ENCODE measurements at regions not wholly inside any gene's neighbourhood (a gene's known extent, or its start where the extent isn't known, plus 50 kb on each side); places are given as distances from the start of the nearest gene placed in this dataset.

DNA sequence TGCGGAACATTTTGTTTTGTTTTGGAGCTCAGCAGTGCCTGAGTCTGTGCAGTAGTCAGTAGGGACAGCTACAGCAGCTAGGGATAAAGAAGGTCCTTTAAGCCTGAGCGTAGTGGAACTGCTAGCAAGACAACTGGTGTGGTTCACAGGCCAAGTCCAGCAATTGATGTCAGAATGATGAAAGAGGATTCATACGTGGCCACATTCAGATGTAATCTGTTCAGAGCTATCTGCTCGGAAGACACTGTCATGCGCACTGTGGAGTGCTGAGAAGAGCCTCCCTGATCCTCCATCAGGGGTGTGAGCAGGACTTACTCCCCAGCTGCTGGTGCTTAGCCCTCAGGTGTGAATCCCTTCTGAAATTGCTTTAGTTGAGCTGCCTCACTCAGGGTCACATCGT is 79.6 kb upstream of the ANKRD1 start:
- TF ChIP-seq, protein P1, sequence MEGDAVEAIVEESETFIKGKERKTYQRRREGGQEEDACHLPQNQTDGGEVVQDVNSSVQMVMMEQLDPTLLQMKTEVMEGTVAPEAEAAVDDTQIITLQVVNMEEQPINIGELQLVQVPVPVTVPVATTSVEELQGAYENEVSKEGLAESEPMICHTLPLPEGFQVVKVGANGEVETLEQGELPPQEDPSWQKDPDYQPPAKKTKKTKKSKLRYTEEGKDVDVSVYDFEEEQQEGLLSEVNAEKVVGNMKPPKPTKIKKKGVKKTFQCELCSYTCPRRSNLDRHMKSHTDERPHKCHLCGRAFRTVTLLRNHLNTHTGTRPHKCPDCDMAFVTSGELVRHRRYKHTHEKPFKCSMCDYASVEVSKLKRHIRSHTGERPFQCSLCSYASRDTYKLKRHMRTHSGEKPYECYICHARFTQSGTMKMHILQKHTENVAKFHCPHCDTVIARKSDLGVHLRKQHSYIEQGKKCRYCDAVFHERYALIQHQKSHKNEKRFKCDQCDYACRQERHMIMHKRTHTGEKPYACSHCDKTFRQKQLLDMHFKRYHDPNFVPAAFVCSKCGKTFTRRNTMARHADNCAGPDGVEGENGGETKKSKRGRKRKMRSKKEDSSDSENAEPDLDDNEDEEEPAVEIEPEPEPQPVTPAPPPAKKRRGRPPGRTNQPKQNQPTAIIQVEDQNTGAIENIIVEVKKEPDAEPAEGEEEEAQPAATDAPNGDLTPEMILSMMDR (conservative IDR thresholded peaks at IDR 0.05; ENCODE audit: low read depth, low read length): no peak
- TF ChIP-seq EZH2 (IDR thresholded peaks at IDR 0.05; ENCODE audit: borderline replicate concordance, low read depth, low read length, poor library complexity, severe bottlenecking): no peak

Measured in A673 (cell line).